ENCODE measurements at regions not wholly inside any gene's neighbourhood (a gene's known extent, or its start where the extent isn't known, plus 50 kb on each side); places are given as distances from the start of the nearest gene placed in this dataset.

DNA sequence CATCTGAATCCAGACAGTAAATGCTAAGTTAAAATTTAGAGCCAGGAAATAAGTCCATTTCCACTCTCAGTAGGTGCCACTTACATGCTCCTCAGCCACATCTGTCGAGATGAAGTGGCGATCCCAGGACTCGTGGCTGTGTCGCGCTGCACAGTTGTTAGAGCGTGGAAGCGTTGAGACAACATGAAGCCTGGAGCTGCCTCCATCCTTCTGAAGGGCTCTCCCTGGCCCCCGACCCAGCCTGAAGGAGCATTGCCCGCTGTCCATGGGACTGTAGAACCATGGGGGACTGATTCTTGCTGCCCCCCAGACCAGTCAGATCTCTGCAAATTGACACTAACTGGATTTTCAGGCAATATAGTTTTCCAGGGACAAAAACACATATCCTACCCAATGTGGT is 58.9 kb downstream of the IRX1 start:
- DNase-seq (ENCODE audit: low spot score), result no peak
- FAIRE-seq, result no peak

DNA sequence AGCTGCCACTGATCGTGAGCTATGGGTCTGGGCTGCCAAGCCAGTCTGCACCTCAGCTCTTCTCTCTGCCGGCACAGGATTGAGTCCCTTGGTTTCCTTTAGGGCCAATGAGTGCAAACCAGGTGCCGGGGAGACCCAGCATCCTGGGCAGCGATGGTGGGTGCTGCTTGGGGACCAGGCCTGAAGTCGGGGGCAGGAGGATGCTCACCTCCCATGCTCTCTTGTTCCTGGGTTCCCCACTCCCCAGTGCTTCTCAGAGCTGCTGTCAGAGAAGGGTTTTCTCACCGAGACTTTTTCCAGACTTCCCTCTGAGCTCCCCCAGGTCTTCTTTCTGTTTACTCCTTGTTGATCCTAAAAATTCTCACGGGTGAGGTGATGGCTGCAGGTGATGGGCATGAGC is 61.2 kb downstream of the IRX1 start:
- FAIRE-seq (no peak), DNase-seq (ENCODE audit: low spot score) (no peak)

DNA sequence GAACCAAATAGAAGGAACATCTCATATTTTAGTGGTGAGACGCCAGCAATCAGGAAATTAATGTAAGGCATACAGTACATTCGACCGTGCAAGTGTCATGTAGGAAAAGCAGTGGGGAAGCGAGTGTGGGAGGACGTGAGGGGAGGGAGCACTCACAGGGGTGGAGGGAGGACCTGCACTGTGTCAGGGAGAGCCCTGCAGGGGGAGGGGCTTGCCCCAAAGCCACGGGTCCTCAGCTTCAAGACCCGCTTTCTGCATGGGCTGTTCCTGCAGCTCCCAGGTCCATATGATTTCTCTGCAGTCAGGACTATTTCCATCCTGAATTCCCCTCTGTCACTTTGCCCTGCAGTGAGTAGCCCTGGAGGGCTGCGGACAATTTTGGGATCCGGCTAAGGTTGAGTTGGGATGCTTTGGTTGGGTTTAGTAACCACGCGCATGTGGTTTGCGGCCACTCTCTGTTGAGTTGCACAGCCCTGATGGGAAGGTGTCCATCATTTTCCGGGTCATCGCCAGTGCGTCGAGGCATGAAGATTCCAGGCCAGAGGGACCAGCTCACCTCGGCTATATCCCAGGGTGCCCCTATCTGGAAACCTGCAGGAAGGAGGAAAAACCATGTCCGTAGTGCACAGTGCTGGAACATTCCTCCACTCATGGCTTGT is 61.9 kb downstream of the IRX1 start:
- DNase-seq (ENCODE audit: low spot score), result no peak
- no peak for FAIRE-seq

DNA sequence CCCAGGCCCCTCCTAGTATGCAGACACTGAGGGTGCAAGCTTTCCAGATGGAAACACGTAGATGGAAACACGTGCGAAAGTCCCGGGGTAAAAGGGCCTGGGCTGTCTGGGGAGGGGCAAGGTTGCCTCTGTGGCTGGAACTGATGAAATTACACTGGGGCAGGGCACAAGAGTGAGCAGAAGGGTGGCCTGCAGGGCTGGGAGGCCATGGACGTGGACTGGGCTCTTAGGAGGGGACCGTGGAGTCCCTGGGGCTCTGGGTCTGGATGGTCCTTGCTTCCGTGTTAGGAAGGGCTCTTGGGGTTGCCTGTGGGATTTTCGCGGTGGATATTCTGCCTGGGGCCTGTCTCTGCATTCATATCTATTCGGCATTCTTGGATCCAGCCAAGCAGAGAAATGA is 63.3 kb downstream of the IRX1 start:
- no peak for DNase-seq (ENCODE audit: low spot score)
- no peak for FAIRE-seq

DNA sequence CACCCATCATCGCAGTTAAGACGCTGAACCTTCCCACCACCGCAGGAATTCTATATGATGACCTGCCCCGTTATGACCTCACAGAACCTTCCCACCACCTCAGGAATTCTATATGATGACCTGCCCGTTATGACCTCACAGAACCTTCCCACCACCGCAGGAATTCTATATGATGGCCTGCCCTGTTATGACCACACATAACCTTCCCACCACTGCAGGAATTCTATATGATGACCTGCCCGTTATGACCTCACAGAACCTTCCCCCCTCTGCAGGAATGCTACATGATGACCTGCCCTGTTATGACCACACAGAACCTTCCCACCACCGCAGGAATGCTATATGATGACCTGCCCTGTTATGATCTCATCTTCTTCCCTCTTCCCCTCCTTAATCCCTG is 64.3 kb downstream of the IRX1 start:
- FAIRE-seq (no peak), DNase-seq (ENCODE audit: low spot score) (no peak)

DNA sequence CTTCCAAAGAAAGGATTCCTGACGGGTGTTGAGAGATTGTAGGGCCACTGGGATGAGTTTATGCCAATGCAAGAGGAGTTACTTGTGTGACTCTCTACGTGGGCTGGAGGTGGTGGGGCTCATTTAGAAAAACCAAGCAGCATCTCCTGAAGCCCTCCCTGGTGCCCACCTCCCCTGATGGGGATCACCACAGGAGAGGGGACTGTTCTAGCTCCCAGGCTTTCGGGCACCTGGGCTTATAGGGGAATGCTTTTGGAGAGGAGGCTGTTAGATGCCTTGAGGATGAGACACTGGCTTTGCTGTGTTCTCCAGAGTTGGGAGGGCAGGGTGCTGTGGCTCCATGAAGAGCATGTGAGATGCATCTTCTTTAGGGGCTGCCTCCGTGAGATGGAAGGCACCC is 65.0 kb downstream of the IRX1 start:
- FAIRE-seq (no peak), DNase-seq (ENCODE audit: low spot score) (no peak)

DNA sequence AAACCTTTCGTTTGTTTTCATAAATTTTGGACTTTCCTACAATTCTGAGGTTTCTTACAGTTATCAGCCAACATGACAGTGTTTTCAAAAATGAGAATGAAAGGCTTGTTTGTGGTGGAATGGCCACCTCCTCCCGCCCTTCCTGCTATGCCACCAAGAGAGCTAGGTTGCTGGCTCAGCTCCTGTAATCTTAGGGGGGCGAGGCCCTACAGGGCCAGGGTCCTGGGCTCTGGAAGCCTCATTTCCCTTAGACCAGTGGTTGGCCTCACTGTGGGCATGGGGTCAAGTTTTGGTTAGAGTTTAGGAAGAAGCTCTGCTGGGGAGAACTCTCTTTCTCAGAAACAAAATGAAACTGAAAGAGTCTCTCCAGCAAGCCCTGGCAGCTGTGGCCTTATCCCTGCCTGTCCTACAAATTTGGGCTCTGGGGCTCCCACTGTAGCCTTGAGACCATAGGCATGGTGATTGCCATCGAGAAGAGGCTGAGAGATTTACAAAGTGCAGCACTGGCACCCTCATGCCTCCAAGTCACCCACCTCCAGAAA is 66.2 kb downstream of the IRX1 start:
- FAIRE-seq, result no peak
- DNase-seq (ENCODE audit: low spot score), result no peak

DNA sequence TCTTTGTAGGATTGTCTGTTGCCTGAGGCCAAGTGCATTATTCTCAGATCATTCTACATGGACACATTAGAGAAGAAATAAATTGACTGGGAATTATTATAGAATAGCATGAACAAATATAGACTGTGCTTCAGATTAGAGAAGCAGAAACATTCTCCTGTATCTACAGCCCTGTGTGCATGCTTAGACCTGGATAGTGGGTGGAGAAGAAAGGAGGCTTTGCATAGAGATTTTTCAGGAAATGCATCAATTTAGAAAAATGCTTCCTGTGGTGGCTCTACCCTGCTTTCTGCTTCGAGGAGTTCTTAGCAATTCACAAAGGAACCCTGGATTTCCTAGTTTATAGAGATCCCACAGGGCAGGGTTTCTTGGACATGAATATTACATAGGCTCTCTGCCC is 66.7 kb downstream of the IRX1 start:
- FAIRE-seq (no peak), DNase-seq (ENCODE audit: low spot score) (no peak)

DNA sequence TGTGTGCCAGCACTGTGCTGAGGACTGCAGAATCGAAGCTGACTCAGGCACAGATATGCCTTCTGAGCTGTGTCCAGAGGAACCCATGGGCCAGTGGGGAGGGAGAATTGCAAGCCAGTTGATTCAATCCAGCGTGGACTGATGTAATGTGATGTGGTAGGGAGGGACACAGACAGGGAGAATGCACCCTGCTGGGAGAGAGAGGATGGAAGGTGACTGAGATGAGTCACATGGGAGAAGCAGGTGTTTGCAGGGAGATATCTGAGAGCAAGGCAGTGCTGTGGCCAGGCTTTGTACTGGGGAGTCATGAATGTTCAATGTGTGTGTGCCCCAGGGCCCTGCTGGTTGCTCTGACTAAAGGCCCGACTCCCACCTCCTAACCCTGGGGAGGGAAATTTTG is 75.7 kb downstream of the IRX1 start:
- DNase-seq (ENCODE audit: low spot score) (no peak), FAIRE-seq (no peak)

DNA sequence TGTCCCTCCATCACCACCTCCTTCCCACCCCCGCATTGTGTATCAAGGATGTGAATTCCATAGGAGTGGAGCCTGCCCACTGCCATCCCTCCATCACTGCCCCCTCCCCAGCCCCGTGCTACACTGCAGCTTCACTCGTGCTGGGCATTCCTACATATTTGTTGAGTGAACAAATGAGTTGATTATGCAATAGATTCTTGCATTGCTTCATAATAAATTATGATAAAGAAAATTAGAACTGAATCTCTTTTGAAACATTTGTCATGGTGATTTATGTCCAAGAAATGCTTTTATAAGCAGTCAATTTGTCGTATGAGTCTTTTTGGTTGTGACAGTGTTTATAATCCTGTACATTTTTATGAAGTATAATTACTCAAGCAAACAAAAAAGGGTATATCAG is 83.2 kb downstream of the IRX1 start:
- FAIRE-seq (no peak), DNase-seq (ENCODE audit: low spot score) (no peak)

DNA sequence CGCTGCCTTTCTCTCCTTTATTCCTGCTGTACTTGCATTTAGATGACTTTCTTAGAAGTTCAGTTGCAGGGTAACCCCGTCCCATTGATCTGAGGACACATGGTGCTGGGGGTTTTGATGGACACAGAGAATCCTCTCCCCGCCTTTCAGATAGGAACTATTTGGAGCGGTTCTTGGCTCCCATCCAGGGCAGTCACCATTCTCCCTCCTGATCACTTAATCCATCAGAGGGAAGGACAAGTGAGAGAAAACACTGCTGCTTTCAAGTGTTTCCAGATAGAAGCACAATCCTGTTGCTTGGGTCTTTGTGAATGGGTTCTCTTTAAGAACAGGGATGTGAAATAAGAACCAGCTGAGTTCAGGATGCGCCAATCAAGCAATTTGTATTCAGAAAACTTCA is 85.2 kb downstream of the IRX1 start:
- FAIRE-seq (no peak), DNase-seq (ENCODE audit: low spot score) (no peak)

DNA sequence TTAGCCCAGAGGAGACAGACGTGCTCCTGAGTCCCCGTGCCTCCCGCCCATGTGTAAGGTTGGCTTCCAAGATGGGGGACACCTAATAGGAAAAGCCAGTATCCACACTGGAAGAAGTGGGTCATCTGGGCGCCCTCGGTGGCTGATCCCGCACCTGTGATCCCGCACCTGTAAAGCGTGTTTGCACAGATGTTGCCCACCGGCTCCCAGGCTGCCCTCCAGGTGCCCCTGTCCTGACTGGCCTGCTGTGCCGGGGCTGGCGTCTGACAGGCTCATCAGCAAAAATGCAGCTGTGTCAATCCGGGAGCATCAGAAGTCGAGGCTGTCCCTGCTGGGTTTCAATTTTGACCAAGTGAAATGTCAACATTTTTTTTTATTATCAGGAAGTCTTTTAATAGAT is 88.5 kb downstream of the IRX1 start:
- FAIRE-seq (no peak), DNase-seq (ENCODE audit: low spot score) (no peak)

DNA sequence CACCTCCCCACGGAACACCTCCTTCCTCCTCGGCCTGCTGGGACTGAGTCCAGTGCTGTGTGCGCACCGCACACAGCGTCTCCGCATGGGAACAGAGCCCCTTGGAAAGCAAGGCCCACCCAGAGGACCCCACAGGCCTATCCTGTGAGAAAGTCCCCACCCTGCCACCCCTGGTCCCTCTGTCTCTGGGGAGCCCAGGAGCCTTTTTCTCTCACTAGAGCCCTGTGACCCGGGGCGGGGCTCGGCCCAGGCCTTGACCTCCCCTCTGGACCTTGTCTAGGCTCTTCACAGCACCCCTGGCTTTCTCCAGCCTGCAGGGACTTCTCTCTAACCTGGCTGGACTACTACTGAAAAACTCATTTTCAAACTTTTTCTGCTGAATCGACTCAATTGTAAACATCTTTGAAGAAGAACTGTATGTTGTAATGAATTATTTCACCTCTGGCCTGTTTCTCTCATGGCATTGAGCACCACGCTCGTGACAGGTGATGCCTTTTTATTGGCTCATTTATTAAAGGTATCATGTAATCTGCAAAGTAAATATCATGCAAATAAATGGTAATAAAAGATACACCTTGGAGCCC is 89.2 kb downstream of the IRX1 start:
- no peak for FAIRE-seq
- DNase-seq (ENCODE audit: low spot score), result no peak

DNA sequence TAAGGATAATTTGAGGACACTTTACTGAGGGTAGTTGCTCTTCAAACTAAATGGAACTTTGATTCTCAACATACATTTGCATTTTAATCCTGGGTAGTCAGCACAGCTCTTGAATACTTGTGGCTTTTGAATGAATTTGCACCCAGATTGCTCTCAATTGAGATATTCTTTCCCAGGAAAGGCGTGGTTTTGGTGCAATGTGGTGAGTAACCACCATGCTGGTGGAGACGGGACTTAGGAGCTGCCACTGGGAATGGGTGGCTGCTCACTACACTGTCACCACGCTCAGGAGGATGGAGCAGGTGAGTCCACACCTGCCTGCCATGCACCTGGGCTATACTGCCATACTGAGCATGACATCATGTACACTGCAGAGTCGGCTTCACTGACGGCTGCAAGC is 99.2 kb downstream of the IRX1 start:
- FAIRE-seq, result no peak
- no peak for DNase-seq (ENCODE audit: low spot score)

DNA sequence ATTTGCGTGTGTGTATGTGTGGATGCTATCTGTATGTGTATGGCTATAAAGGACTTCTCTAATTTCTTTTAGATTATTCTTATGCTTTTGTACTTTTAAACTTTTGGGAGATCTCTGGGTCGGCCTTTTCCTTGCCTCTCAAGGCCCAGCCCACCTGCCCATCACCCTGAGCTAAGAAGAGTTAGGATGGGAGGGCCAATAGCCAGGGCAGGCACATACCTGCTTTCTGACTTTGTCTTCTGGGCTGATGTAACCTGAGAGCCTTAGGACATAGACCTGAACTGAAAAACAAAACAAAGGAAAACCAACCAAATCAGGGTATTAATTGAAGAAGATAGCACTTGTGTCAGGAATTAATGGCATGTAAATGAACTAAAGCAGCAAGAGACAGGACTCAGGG is 100.2 kb downstream of the IRX1 start:
- DNase-seq (ENCODE audit: low spot score), result no peak
- no peak for FAIRE-seq

DNA sequence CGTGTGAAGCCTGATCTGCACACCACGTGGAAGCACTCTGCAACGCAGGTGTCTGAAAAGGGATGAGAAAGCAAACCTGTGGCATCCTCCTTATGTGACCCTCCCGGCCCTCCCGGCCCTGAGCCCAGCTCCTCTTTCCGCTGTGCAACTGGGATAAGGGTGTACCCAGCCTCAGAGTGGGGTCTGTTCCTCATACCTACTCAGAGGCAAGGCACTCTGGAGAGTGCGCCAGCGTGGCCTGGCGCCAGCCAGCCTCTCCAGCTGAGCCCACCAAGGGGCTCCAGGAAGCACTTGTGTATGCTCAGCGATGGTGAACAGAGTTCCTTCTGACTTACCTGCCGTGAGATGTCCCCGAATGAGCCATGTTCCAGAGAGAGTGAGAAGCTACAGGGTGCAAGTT is 102.8 kb downstream of the IRX1 start:
- DNase-seq (ENCODE audit: low spot score) (no peak), FAIRE-seq (no peak)

DNA sequence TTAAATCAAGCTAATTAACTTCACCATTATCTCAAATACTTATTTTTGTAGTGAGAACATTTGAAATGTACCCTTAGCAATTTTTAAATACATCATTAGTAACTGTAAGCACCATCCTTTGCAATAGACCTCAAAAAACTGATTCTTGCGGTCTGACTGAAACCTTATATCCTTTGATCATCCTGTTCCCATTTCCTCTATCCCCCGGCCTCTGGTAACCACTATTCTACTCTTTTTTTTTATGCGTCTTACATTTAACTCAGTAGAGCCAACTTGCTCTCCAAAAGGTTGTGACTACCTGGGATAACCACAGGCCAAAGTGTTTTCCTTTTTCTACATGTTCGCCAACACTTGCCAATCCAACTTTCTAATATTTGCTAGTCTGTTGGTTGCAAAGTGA is 106.1 kb downstream of the IRX1 start:
- FAIRE-seq (no peak), DNase-seq (ENCODE audit: low spot score) (no peak)

DNA sequence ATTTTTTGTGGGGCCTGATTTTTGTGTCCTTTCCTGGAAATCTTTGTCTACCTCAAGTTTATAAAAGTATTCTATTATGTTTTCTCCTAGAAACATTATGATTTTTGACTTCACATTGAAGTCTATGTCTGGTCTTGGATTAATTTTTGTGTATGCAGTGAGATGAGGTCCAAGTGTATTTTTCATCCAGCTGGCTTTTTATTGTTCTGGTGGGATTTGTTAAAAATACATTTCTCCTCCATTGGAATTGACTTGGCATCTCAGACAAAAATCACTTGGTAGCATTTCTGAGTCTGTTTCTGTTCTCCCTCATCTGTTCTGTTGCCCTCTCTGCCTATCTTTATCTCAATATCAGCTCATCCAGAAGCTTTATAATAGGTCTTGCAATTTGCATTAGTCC is 109.0 kb downstream of the IRX1 start:
- DNase-seq (ENCODE audit: low spot score) (no peak), FAIRE-seq (no peak)

DNA sequence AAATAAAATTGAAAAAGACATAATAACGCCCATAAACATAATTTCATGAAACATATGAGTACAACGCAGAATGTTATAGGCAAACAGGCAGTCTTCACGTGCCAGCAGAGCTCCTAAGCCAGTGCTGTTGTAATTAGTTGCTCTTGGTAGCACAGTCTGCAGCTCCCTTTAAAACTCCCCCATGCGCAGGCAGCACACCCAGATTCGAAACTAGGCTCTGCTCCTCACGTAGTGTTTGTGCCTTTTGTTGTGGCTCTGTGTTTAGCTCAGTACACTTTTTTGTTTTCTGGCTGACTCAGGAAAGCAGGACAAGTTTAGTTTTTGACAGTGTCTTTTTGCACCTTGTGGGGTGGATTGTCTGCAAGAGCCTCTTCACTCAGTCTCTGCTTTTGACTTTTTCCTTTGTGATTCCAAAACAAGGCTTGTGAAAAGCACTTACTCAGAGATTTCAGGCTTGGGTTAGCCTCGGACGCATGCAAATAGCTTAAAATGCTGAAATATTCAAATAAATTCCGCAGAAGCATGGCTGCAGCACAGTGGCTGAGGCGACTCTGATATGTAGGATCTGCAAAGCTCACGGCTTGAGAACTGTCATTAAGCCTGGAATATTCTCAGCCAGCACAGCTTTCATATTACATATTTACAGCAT is 113.6 kb downstream of the IRX1 start:
- no peak for DNase-seq (ENCODE audit: low spot score)
- no peak for FAIRE-seq

DNA sequence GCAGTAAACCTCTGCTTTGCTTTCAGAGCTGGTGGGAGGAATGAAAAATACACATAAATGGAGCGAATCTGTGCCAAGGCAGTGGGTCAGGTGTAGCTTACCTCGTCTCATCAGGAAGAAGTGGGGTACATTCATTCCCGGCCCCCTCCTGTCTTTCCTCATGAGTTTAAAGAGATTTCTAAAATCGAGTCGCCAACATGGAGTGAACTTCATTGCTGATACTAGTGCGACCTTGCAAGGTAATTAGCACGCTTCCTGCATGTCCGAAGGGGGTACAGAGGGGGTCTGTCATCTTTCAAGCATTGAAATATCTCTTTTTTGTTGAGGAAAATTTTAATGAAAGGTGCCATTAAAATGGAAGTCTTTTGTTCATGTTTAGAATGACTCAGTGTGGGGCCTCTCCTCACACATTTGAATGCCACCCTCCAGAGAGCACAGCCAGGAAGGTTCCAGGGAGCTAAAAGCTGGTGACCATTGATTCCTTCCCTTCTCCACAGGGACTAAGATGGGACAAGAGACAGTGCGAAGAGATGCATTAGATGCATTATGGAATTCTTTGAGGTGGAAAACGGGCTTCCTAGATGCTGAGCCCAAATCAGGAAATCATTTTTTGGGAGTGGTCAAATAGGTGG is 114.2 kb downstream of the IRX1 start:
- no peak for DNase-seq (ENCODE audit: low spot score)
- FAIRE-seq, result no peak

DNA sequence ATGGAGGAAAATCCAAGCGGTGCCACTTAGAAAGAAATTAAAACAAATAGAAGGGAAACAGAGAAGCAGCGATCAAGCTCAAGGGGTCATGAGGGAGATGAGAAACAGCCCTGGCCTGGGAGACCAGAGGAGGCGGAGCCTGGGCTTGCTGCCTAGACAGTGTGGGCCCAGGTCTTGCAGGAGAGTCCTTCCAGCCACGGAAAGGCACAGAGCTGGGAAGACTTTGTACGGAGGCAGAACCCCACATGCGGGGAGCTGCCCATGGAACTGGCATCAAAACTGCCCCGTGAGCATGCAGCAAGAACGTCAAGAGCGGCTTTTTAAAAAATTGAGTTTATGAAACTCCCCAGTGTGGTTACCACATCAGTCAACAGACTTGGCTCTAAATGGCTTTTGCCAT is 119.4 kb downstream of the IRX1 start:
- no peak for FAIRE-seq

DNA sequence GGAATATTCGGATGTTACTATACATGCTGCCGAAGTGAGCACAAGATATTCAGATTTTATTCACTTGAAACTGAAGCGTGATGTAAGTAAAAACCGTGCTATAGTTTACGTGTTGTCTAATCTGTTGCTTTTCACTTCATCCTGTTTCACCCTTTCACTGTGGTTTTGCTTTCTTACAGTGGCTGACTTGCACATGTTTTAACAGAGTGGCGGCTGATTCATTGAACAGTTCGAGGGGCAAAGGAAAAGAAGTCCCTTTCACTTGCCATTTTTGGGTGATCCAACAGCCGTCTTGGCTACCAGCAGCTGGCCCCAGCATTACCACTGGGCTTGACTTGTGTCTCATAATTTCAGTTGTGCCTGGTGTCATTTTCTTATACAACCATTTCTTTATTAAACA is 134.0 kb downstream of the IRX1 start:
- DNase-seq (ENCODE audit: low spot score), result no peak
- FAIRE-seq, result no peak

More for the DNA sequence above, 119.4 kb downstream of the IRX1 start:
- no peak for DNase-seq (ENCODE audit: low spot score)

DNA sequence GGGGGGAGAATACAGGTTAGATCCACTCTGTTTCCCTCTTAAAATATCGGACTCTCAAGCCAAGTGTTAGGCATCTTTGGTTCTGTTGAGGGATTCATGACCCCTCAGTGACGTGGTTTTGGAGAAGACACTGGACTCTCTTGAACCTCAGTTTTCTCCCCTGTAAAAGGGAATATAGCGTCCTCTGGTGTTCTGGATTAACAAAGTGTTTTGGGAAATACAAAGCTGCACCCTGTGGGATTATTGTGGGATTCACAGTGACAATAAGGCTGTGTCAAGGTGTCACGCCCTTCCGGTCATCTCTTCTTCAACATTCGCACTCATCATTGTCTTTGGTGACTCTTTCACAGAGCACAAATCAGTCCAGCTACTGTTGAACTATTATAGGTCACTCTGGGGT is 139.0 kb downstream of the IRX1 start:
- FAIRE-seq (no peak), DNase-seq (ENCODE audit: low spot score) (no peak)
